Mesenchymal stem cell (in vitro differentiated cells and primary cell): ENCODE measurements at regions not wholly inside any gene's neighbourhood (a gene's known extent, or its start where the extent isn't known, plus 50 kb on each side); places are given as distances from the start of the nearest gene placed in this dataset.

Source experiments
- DNase-seq: peaks from one replicate; pipeline ENCODE4 v3.0.0-alpha.2; 2013
- H2AFZ ChIP-seq: one replicate; pipeline ENCODE4 v1.6.1; 2013; ENCODE audit warnings: low read depth, mild to moderate bottlenecking, control low read depth, inconsistent platforms, low read length, moderate library complexity
- H2AK5ac ChIP-seq: 2 replicates; pipeline ENCODE4 v1.6.1; 2013; ENCODE audit warnings: low read length, moderate library complexity, mild to moderate bottlenecking, inconsistent platforms; ENCODE audit not compliant: severe bottlenecking
- H2BK120ac ChIP-seq: one replicate; pipeline ENCODE4 v1.6.1; 2013; ENCODE audit warnings: low read depth, mild to moderate bottlenecking, inconsistent platforms, low read length, moderate library complexity
- H2BK12ac ChIP-seq, 2 experiments: one replicate each; pipeline ENCODE4 v1.6.1; 2013; ENCODE audit warnings: inconsistent platforms in 2 of 2, low read length in 2 of 2, mild to moderate bottlenecking in 2 of 2, moderate library complexity in 2 of 2, control low read depth in 1 of 2
- H2BK15ac ChIP-seq: one replicate; pipeline ENCODE4 v1.6.1; 2013; ENCODE audit warnings: mild to moderate bottlenecking, low read depth, inconsistent platforms; ENCODE audit not compliant: poor library complexity, severe bottlenecking
- H2BK5ac ChIP-seq: 2 replicates; pipeline ENCODE4 v1.6.1; 2013; ENCODE audit warnings: low read depth, mild to moderate bottlenecking, low read length, control low read depth, inconsistent platforms; ENCODE audit not compliant: poor library complexity, severe bottlenecking
- H3K14ac ChIP-seq, 2 experiments: one replicate each; pipeline ENCODE4 v1.6.1; 2013; ENCODE audit warnings: inconsistent platforms in 2 of 2, low read length in 2 of 2, control low read depth in 1 of 2, mild to moderate bottlenecking in 1 of 2, moderate library complexity in 1 of 2
- H3K18ac ChIP-seq, 2 experiments: one replicate each; pipeline ENCODE4 v1.6.1; 2013; ENCODE audit warnings: inconsistent platforms in 2 of 2, low read length in 2 of 2, control low read depth in 1 of 2, low read depth in 1 of 2, mild to moderate bottlenecking in 1 of 2
- H3K23ac ChIP-seq, 2 experiments: one replicate each; pipeline ENCODE4 v1.6.1; 2013; ENCODE audit warnings: inconsistent platforms in 2 of 2, low read length in 2 of 2, mild to moderate bottlenecking in 2 of 2, moderate library complexity in 2 of 2, control low read depth in 1 of 2
- H3K27ac ChIP-seq: 2 replicates; pipeline ENCODE4 v1.5.1; 2013; ENCODE audit warnings: mild to moderate bottlenecking, moderate library complexity, low read length, control low read depth, inconsistent platforms; ENCODE audit not compliant: poor library complexity, severe bottlenecking
- H3K27me3 ChIP-seq, 2 experiments: 2 replicates each; pipeline versions ENCODE4 v1.6.1 to v1.7.0; 2013; ENCODE audit warnings: low read length in 2 of 2, mild to moderate bottlenecking in 2 of 2, moderate library complexity in 2 of 2, control low read depth in 1 of 2, inconsistent platforms in 1 of 2; ENCODE audit not compliant: control insufficient read depth in 1 of 2, insufficient read depth in 1 of 2
- H3K36me3 ChIP-seq, 2 experiments: 2 replicates each; pipeline versions ENCODE4 v1.6.1 to v1.7.0; 2013; ENCODE audit warnings: low read length in 2 of 2, control low read depth in 1 of 2, inconsistent platforms in 1 of 2, low read depth in 1 of 2, mild to moderate bottlenecking in 1 of 2; ENCODE audit not compliant: insufficient read depth in 2 of 2, control insufficient read depth in 1 of 2
- H3K4ac ChIP-seq, 2 experiments: one replicate each; pipeline ENCODE4 v1.6.1; 2013; ENCODE audit warnings: inconsistent platforms in 2 of 2, low read length in 2 of 2, mild to moderate bottlenecking in 2 of 2, moderate library complexity in 2 of 2, control low read depth in 1 of 2, low read depth in 1 of 2
- H3K4me1 ChIP-seq: 2 replicates; pipeline ENCODE4 v1.6.1; 2013; ENCODE audit warnings: low read depth, low read length, control low read depth; ENCODE audit not compliant: control insufficient read depth, insufficient read depth
- H3K4me2 ChIP-seq: 2 replicates; pipeline ENCODE4 v1.6.1; 2013; ENCODE audit warnings: low read length, mild to moderate bottlenecking, inconsistent platforms; ENCODE audit not compliant: poor library complexity, severe bottlenecking
- H3K4me3 ChIP-seq, 2 experiments: 2 replicates each; pipeline versions ENCODE4 v1.5.1 to v1.7.0; 2013; ENCODE audit warnings: low read length in 2 of 2, mild to moderate bottlenecking in 2 of 2, control low read depth in 1 of 2, low read depth in 1 of 2; ENCODE audit not compliant: insufficient read depth in 1 of 2
- H3K79me1 ChIP-seq: replicated peaks from 2 replicates; pipeline ENCODE4 v1.6.1; 2013; ENCODE audit warnings: mild to moderate bottlenecking, control low read depth, low read length, inconsistent platforms; ENCODE audit not compliant: poor library complexity, severe bottlenecking
- H3K9ac ChIP-seq: 2 replicates; pipeline ENCODE4 v1.7.0; 2013; ENCODE audit warnings: mild to moderate bottlenecking, low read length, moderate library complexity
- H3K9me3 ChIP-seq: 2 replicates; pipeline ENCODE4 v1.7.0; 2013; ENCODE audit warnings: mild to moderate bottlenecking, low read length; ENCODE audit not compliant: control insufficient read depth
- H4K8ac ChIP-seq: one replicate; pipeline ENCODE4 v1.6.1; 2013; ENCODE audit warnings: inconsistent platforms, mild to moderate bottlenecking, low read length, moderate library complexity
- H4K91ac ChIP-seq: one replicate; pipeline ENCODE4 v1.6.1; 2013; ENCODE audit warnings: mild to moderate bottlenecking, low read length, inconsistent platforms
- WGBS: methylation state at CpG from one replicate; pipeline ENCODE4 v1.1.7; 2013; ENCODE audit warnings: mixed read lengths; 5-methylcytosine and 5-hydroxymethylcytosine counted together

- H3K14ac ChIP-seq = peak overlapping the region; percentile 46 to 63
- no peaks in the 10 kb centered on the region for H3K36me3 ChIP-seq
- H4K8ac ChIP-seq = peak overlapping the region; percentile 98
- no peak overlapping the region for H2AFZ ChIP-seq
- no peak overlapping the region for H3K4me2 ChIP-seq
- peak overlapping the region; percentile 82 for H2AK5ac ChIP-seq
- no peak overlapping the region for H3K27ac ChIP-seq
- H2BK5ac ChIP-seq = no peak overlapping the region
- peak overlapping the region; percentile 99 to 100 for H2BK12ac ChIP-seq
- peak overlapping the region; percentile 99 for H2BK120ac ChIP-seq
- peak overlapping the region; percentile 100 for H4K91ac ChIP-seq
- H3K4me3 ChIP-seq = no peak overlapping the region
- 95% methylated on average over 11 of the region's 11 CpGs for WGBS
- peak overlapping the region; percentile 96 for H2BK15ac ChIP-seq
- H3K27me3 ChIP-seq = no peaks in the 10 kb centered on the region
- H3K4ac ChIP-seq = peak overlapping the region; percentile 97 to 99
- no peak overlapping the region for H3K23ac ChIP-seq
- H3K4me1 ChIP-seq = peaks cover 42% of the 10 kb centered on the region
- no peak for DNase-seq
- H3K18ac ChIP-seq = peak overlapping the region; percentile 97 to 99
- no peaks in the 10 kb centered on the region for H3K79me1 ChIP-seq
- H3K9ac ChIP-seq = peak overlapping the region; percentile 66
- no peaks in the 10 kb centered on the region for H3K9me3 ChIP-seq
Measured at GRCh38 chr1:234975941-234976860, 152.4 kb downstream of the TOMM20 start.

GRCh38 chr1:234975122-234975940 is 153.3 kb downstream of the TOMM20 start:
- Histone ChIP-seq H4K91ac (peak overlapping the region; percentile 100), H3K36me3 (no peaks in the 10 kb centered on the region), H3K14ac (peak overlapping the region; percentile 63 to 85), H3K9me3 (no peaks in the 10 kb centered on the region), H3K27ac (peak overlapping the region; percentile 69), H2AFZ (no peak overlapping the region), H2AK5ac (peak overlapping the region; percentile 79), H3K18ac (peak overlapping the region; percentile 97 to 99), H2BK5ac (peak overlapping the region; percentile 4), H4K8ac (peak overlapping the region; percentile 98), H2BK12ac (peak overlapping the region; percentile 99 to 100), H2BK15ac (peak overlapping the region; percentile 75), H3K27me3 (no peaks in the 10 kb centered on the region), H2BK120ac (peak overlapping the region; percentile 99), H3K23ac (peak overlapping the region in 1 of 2 experiments; percentile 18), H3K4me2 (no peak overlapping the region), H3K4me3 (no peak overlapping the region), H3K79me1 (no peaks in the 10 kb centered on the region), H3K9ac (peak overlapping the region; percentile 66), H3K4ac (peak overlapping the region; percentile 97 to 99), H3K4me1 (peaks cover 36% of the 10 kb centered on the region)
- WGBS = 43% methylated on average over 11 of the region's 11 CpGs
- peak; percentile 100 for DNase-seq

GRCh38 chr1:234973426-234974250 is 155.0 kb downstream of the TOMM20 start:
- Histone ChIP-seq H3K23ac (no peak overlapping the region), H3K27me3 (no peaks in the 10 kb centered on the region), H2BK120ac (peak overlapping the region; percentile 95), H3K79me1 (no peaks in the 10 kb centered on the region), H2BK5ac (no peak overlapping the region), H3K4me2 (no peak overlapping the region), H3K18ac (peak overlapping the region; percentile 94 to 99), H2AFZ (no peak overlapping the region), H3K27ac (no peak overlapping the region), H4K8ac (peak overlapping the region; percentile 86), H3K4me1 (peaks cover 33% of the 10 kb centered on the region), H3K36me3 (no peaks in the 10 kb centered on the region), H3K9ac (no peak overlapping the region), H4K91ac (peak overlapping the region; percentile 99), H3K4ac (peak overlapping the region; percentile 92 to 93), H3K4me3 (no peak overlapping the region), H2BK15ac (no peak overlapping the region), H2BK12ac (peak overlapping the region; percentile 81 to 100), H3K14ac (peak overlapping the region in 1 of 2 experiments; percentile 72), H3K9me3 (no peaks in the 10 kb centered on the region), H2AK5ac (peak overlapping the region; percentile 77)
- DNase-seq = no peak
- 96% methylated on average over 9 of the region's 10 CpGs for WGBS
